Activated CD8-positive, alpha-beta memory T cell treated with anti-CD3 and anti-CD28 coated beads, Interleukin-2, amount 10 ng/mL, durations not matched to agents 7 days and 5 days (primary cell): ENCODE measurements at regions not wholly inside any gene's neighbourhood (a gene's known extent, or its start where the extent isn't known, plus 50 kb on each side); places are given as distances from the start of the nearest gene placed in this dataset.
"Not testable (repeated sequence)": the region's sequence is repeated elsewhere in the genome, so short reads cannot be mapped to it uniquely, and the experiment has no call there.

ENCODE experiments used
- ATAC-seq: fragments of 150-1000 bp; cut with Tn5 transposase; one replicate; pipeline ENCODE4 v1.10.0; 2021; ENCODE audit warnings: moderate library complexity
- CTCF ChIA-PET: fragments of 350-600 bp; sonication (Branson Sonifier 250); formaldehyde crosslinking; loops from one replicate; lab custom pipeline; 2021; ENCODE audit warnings: antibody characterized with exemption; lab: Charles Lee
- DNase-seq: peaks from one replicate; pipeline ENCODE4 v3.0.0-alpha.2; 2020
- H3K27ac Mint-ChIP-seq: one replicate; pipeline ENCODE4 v1.8.0; 2021; ENCODE audit warnings: mild to moderate bottlenecking, mixed read lengths
- H3K27me3 Mint-ChIP-seq: one replicate; pipeline ENCODE4 v1.8.0; 2021; ENCODE audit warnings: mixed read lengths
- H3K36me3 Mint-ChIP-seq: one replicate; pipeline ENCODE4 v1.8.0; 2021; ENCODE audit warnings: mild to moderate bottlenecking, mixed read lengths
- H3K4me1 Mint-ChIP-seq: one replicate; pipeline ENCODE4 v1.8.0; 2021; ENCODE audit warnings: mixed read lengths
- H3K4me3 Mint-ChIP-seq: one replicate; pipeline ENCODE4 v1.8.0; 2021; ENCODE audit warnings: mild to moderate bottlenecking, moderate library complexity, mixed read lengths
- H3K9me3 Mint-ChIP-seq: one replicate; pipeline ENCODE4 v1.8.0; 2022; ENCODE audit warnings: low read depth, mixed read lengths

DNA sequence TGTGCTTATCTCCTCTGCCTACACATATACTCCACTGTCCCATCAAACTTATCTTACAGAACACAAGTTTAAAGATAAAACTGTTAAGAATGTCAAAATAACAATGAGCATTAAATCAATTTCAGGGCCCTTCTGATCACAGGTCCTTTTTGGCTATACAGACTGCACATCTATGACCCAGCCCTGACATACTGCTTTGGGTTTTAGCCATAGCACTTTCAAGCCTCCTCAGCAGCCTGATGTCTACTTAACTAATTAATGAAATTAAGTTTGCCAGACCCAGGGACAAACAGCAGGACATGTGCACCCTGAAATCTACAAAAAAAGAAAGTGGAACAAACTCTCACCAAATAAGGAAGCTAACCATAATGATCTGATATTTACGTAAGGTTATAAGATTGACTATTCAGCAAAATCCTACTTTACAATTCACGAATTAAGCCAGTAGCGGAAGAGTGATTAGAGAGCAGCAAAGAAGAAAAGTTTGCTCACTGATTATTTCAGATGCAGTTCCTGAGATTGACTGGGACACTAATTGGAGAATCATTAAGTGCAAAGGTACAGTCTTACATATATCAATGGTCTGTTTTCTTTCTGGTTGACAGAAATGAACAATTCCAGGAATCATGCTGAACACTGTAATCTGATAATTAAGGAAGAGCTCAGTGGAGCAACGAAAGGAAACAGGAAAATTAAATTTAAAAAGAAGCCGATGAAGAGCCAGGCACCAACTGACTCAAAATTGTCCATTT lies 669.3 kb upstream of the LRRN3 start:
- CTCF ChIA-PET, result no interaction called here
- Mint-ChIP-seq H3K27ac (no peak overlapping the region), H3K9me3 (no peaks in the 10 kb centered on the region), H3K4me3 (no peak overlapping the region), H3K4me1 (no peaks in the 10 kb centered on the region), H3K27me3 (no peaks in the 10 kb centered on the region), H3K36me3 (no peaks in the 10 kb centered on the region)
- ATAC-seq (no peak), DNase-seq (no peak)

DNA sequence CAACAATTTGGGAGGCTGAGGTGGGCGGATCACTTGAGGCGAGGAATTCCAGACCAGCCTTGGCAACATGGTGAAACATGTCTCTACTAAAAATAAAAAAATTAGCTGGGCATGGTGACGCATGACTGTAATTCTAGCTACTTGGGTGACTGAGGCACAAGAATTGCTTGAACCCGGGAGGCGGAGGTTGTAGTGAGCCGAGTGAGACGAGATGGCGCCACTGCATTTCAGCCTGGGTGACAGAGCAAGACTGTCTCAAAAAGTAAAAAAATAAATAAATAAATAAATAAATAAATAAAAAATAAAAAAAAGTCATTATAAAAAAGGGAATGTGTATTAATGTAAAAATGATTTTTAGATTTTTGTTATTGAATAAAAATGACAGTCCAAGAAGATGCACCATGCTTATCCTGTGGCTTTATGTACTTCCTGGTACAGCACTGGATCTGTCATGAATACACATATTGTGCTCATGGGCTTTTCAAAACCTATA lies 658.8 kb upstream of the LRRN3 start:
- no peak overlapping the region for H3K4me3 Mint-ChIP-seq
- no peaks in the 10 kb centered on the region for H3K4me1 Mint-ChIP-seq
- DNase-seq (no peak), ATAC-seq (no peak)
- no peaks in the 10 kb centered on the region for H3K36me3 Mint-ChIP-seq
- H3K27me3 Mint-ChIP-seq, result no peaks in the 10 kb centered on the region
- H3K27ac Mint-ChIP-seq, result no peak overlapping the region
- CTCF ChIA-PET, result no interaction called here
- H3K9me3 Mint-ChIP-seq, result no peaks in the 10 kb centered on the region

DNA sequence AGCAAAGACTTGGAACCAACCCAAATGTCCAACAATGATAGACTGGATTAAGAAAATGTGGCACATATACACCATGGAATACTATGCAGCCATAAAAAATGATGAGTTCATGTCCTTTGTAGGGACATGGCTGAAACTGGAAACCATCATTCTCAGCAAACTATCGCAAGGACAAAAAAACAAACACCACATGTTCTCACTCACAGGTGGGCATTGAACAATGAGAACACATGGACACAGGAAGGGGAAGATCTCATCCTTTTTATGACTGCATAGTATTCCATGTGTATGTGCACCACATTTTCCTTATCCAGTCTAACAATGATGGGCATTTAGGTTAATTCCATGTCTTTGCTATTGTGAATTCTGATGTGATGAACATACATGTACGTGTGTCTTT lies 652.0 kb upstream of the LRRN3 start:
- ATAC-seq, H3K27ac Mint-ChIP-seq, CTCF ChIA-PET, H3K9me3 Mint-ChIP-seq, H3K27me3 Mint-ChIP-seq, H3K4me3 Mint-ChIP-seq, H3K36me3 Mint-ChIP-seq, H3K4me1 Mint-ChIP-seq, DNase-seq: not testable (repeated sequence)

DNA sequence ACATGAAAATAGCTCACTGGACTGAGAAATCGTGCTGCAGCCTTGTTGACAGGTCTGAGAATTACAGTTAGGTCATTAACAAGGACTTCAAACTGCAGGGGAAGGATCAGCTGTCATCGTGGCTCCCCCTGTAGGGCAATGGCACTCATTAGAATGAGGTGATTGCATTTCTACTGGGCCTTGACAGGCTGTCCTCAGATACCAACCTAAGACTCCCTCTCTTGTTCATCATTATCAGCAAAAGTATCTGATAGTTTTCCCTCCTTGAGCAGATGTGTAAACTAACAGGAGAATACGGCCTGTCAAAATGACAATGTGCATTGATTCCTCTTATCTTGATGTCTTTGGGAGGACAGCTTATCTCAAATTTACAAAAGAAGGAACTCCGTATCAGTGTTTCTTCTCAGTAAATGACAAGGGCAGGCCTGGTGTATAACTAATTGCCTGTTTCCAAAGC lies 648.5 kb upstream of the LRRN3 start:
- H3K36me3 Mint-ChIP-seq, result no peaks in the 10 kb centered on the region
- no peak overlapping the region for H3K4me3 Mint-ChIP-seq
- CTCF ChIA-PET, result no interaction called here
- H3K4me1 Mint-ChIP-seq, result no peaks in the 10 kb centered on the region
- no peak overlapping the region for H3K27ac Mint-ChIP-seq
- H3K27me3 Mint-ChIP-seq, result no peaks in the 10 kb centered on the region
- ATAC-seq (no peak), DNase-seq (peak; percentile 41)
- no peaks in the 10 kb centered on the region for H3K9me3 Mint-ChIP-seq

DNA sequence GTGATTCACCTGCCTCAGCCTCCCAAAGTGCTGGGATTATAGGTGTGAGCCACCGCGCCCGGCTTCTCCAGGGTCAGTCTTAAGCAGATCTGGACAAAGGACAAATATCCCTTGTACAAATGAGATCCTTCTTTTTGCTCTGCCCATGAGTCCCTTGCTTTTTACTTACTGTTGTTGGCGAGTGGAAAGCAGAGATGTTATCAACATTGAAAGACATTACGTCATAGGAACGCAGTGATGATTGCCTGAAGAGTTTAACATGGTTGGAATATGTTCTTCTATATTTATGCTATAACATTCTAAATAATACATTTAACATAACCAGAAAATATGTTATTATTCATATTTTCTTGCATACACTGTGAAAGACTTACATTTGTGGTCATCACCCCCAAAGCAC lies 644.3 kb upstream of the LRRN3 start:
- Mint-ChIP-seq H3K27me3 (no peaks in the 10 kb centered on the region), H3K9me3 (no peaks in the 10 kb centered on the region), H3K4me1 (no peaks in the 10 kb centered on the region), H3K27ac (no peak overlapping the region), H3K4me3 (no peak overlapping the region), H3K36me3 (no peaks in the 10 kb centered on the region)
- DNase-seq (no peak), ATAC-seq (no peak)
- CTCF ChIA-PET, result no interaction called here

DNA sequence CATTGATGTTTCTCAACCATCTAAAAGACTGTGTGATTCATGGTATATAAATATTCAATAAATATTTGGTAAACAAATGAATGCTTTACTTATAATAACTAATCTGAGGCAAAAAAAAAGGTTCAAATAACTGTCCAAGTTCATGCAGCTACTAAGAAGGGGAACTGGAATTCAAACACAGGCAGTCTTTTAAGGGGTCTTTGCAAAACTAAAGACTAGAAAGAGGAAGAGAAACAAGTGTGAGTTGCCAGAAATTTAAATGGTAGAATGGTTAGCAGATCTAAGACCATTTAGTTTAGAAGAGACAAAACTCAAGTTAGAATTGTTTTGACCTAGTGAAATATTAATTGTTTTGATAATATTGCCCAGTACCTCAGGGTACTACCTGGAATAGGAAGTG lies 642.0 kb upstream of the LRRN3 start:
- no peaks in the 10 kb centered on the region for H3K36me3 Mint-ChIP-seq
- no peak overlapping the region for H3K4me3 Mint-ChIP-seq
- no peak for DNase-seq
- H3K9me3 Mint-ChIP-seq, result no peaks in the 10 kb centered on the region
- CTCF ChIA-PET, result no interaction called here
- H3K27me3 Mint-ChIP-seq, result no peaks in the 10 kb centered on the region
- no peak overlapping the region for H3K27ac Mint-ChIP-seq
- no peak for ATAC-seq
- no peaks in the 10 kb centered on the region for H3K4me1 Mint-ChIP-seq

DNA sequence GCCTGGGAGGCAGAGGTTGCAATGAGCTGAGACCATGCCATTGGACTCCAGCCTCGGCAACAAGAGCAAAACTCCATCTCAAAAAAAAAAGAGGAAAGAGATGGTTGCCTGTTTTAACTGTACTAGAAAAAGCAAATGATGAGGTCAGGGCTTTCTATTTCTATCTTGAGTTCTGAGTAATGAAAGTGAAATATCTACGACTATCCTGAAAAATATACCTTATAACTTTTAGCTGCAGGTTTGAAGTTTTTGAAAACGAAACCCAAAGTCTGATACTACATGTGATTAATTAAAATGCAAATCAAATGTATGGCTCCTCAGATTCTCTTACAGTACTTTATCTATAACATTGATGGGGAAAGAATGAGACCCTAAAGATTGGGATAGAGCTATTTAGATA lies 636.2 kb upstream of the LRRN3 start:
- no peaks in the 10 kb centered on the region for H3K36me3 Mint-ChIP-seq
- H3K27ac Mint-ChIP-seq, result no peak overlapping the region
- H3K4me1 Mint-ChIP-seq, result no peaks in the 10 kb centered on the region
- H3K27me3 Mint-ChIP-seq, result peaks cover 2% of the 10 kb centered on the region
- H3K9me3 Mint-ChIP-seq, result no peaks in the 10 kb centered on the region
- H3K4me3 Mint-ChIP-seq, result no peak overlapping the region
- no peak for ATAC-seq
- CTCF ChIA-PET, result no interaction called here
- no peak for DNase-seq

DNA sequence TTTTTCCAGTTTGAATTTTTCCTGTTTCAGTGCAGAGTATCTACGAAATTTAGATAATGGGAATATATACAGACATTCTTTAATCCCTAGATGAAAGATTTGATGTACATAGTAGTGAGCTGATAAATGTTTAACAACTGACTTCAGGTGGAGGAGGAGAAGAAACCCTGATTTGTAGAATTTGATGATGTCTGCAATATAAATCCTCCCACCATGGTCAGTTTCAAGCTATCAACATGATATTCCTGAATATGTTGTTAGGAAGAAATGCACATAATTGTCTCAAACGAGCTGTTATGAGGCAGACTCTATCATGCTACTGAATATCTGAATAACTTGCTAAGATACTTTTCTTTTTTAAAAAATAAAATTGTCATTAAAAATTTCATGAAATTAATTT lies 629.3 kb upstream of the LRRN3 start:
- Mint-ChIP-seq H3K4me1 (no peaks in the 10 kb centered on the region), H3K4me3 (no peak overlapping the region), H3K27ac (no peak overlapping the region), H3K36me3 (no peaks in the 10 kb centered on the region), H3K9me3 (no peaks in the 10 kb centered on the region), H3K27me3 (peaks cover 4% of the 10 kb centered on the region)
- ATAC-seq (no peak), DNase-seq (no peak)
- CTCF ChIA-PET, result no interaction called here

DNA sequence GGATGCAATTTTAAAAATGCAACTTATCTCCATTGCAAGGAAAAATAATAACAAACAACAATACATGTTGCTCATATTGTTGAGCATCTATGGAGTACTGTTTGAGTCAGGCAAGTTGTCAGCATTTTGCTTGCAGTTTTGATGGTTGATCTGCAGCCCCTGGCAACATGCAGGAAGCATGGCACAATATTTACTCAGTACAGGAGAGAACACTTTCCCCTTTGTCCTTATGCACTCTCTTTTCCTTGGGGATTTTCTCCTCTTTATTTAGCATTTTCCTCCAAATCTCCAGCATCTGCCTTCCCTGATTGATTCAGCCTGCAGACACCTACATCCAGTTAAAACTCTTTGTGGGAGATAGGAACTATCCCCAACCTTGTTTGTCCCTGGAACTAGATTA lies 620.5 kb upstream of the LRRN3 start:
- H3K36me3 Mint-ChIP-seq, result no peaks in the 10 kb centered on the region
- H3K27ac Mint-ChIP-seq, result no peak overlapping the region
- H3K9me3 Mint-ChIP-seq, result no peaks in the 10 kb centered on the region
- no peak overlapping the region for H3K4me3 Mint-ChIP-seq
- no peaks in the 10 kb centered on the region for H3K27me3 Mint-ChIP-seq
- ATAC-seq (no peak), DNase-seq (no peak)
- no peaks in the 10 kb centered on the region for H3K4me1 Mint-ChIP-seq
- CTCF ChIA-PET, result no interaction called here

DNA sequence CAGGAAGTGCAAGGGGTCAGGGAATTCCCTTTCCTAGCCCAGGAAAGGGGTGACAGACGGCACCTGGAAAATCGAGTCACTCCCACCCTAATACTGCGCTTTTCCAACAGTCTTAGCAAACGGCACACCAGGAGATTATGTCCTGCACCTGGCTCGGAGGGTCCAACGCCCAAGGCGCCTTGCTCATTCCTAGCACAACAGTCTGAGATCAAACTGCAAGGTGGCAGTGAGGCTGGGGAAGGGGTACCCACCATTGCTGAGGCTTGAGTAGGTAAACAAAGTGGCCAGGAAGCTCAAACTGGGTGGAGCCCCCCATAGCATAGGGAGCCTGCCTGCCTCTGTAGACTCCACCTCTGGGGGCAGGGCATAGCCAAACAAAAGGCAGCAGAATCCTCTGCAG lies 618.5 kb upstream of the LRRN3 start:
- H3K27me3 Mint-ChIP-seq, DNase-seq, H3K27ac Mint-ChIP-seq, H3K9me3 Mint-ChIP-seq, ATAC-seq, H3K4me1 Mint-ChIP-seq, CTCF ChIA-PET, H3K36me3 Mint-ChIP-seq, H3K4me3 Mint-ChIP-seq: not testable (repeated sequence)

DNA sequence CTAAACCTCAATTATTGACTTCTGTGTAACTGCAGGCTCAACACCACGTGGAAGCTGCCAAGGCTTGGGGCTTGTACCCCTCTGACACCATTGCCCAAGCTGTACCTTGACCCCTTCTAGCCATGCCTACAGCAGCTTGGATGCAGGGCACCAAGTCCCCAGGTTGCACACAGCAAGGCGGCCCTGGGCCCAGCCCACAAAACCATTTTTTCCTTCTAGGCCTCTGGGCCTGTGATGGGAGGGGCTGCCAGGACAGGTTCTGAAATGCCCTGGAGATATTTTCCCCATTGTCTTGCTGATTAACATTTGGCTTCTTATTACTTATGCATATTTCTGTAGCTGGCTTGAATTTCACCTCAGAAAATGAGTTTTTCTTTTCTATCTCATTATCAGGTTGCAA lies 610.0 kb upstream of the LRRN3 start:
- H3K27ac Mint-ChIP-seq, result no peak overlapping the region
- no peaks in the 10 kb centered on the region for H3K4me1 Mint-ChIP-seq
- no peaks in the 10 kb centered on the region for H3K27me3 Mint-ChIP-seq
- CTCF ChIA-PET, result no interaction called here
- no peak overlapping the region for H3K4me3 Mint-ChIP-seq
- no peaks in the 10 kb centered on the region for H3K36me3 Mint-ChIP-seq
- ATAC-seq (no peak), DNase-seq (no peak)
- peaks cover 5% of the 10 kb centered on the region for H3K9me3 Mint-ChIP-seq

DNA sequence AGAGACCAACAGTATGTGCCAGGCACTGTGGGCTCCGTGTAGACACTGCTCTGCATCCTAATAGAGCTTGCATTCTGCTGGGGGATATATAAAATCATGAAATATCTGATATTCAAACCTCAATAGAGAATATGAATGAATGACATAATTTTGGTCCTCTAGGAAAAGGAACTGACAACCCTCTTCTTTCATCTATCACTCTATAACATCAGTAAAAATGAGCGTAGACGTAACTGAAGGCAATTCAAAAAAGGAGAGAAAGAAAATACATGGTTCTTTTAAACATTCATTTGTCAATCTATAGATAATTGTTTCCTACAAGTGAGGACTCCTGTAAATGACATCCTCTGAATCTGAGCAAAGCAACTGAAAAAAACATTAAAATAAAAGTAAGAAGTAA lies 607.4 kb upstream of the LRRN3 start:
- Mint-ChIP-seq H3K27ac (no peak overlapping the region), H3K27me3 (no peaks in the 10 kb centered on the region), H3K9me3 (peaks cover 5% of the 10 kb centered on the region), H3K4me1 (no peaks in the 10 kb centered on the region), H3K4me3 (no peak overlapping the region), H3K36me3 (no peaks in the 10 kb centered on the region)
- CTCF ChIA-PET, result no interaction called here
- no peak for DNase-seq
- no peak for ATAC-seq

DNA sequence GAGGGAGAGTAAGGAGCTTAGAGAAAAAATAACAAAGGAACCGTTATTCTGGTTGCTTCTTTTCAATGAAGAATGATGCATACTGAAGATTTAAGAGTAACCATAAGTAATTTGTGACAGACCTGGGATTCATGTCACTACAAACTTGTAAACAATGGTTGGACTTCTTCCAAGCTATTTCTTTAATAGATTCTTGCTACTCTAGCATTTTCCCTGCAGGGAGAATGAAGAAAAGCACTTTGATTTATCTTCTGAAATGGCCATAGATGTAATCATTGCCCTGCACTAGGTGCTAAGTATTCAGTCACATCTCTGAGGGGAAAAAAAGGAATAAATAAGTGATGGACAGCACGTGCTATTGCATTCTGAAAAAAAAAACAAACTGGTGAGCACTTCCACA lies 606.6 kb upstream of the LRRN3 start:
- Mint-ChIP-seq H3K27ac (no peak overlapping the region), H3K4me3 (no peak overlapping the region), H3K27me3 (no peaks in the 10 kb centered on the region), H3K4me1 (no peaks in the 10 kb centered on the region), H3K9me3 (peaks cover 5% of the 10 kb centered on the region), H3K36me3 (no peaks in the 10 kb centered on the region)
- ATAC-seq (no peak), DNase-seq (no peak)
- CTCF ChIA-PET, result no interaction called here

DNA sequence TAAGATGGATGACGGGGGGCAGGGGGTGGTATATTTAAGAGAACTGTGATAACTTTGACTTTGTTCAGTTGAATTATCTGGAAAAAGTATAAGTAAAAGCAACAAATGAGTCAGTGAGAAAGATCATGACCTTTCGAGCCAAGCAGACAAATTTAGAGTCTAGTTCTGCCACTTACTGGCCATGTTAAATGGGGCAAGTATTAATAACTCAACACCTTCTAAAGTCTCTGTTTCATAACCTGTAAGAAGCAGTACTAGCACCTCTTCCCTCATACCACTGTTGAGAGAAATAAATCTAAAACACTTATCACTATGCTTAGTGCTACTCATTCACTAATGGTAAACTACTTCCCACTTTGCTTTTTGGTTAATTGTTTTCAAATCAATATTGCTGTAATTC lies 604.4 kb upstream of the LRRN3 start:
- Mint-ChIP-seq H3K9me3 (peaks cover 5% of the 10 kb centered on the region), H3K4me1 (no peaks in the 10 kb centered on the region), H3K27me3 (peaks cover 2% of the 10 kb centered on the region), H3K4me3 (no peak overlapping the region), H3K27ac (no peak overlapping the region), H3K36me3 (no peaks in the 10 kb centered on the region)
- CTCF ChIA-PET, result no interaction called here
- DNase-seq (no peak), ATAC-seq (no peak)
